Natural killer cell (primary cell): ENCODE measurements at regions not wholly inside any gene's neighbourhood (a gene's known extent, or its start where the extent isn't known, plus 50 kb on each side); places are given as distances from the start of the nearest gene placed in this dataset.

Source experiments
- ATAC-seq, 3 donors: fragments of 150-1000 bp in 2 of 3; fragments of 200-7000 bp in 1 of 3; cut with Tn5 transposase; 1 replicate in 1 of 3; 2 replicates in 2 of 3; pipeline ENCODE4 v1.10.0; 2021; ENCODE audit warnings: mild to moderate bottlenecking in 2 of 3, moderate library complexity in 2 of 3
- DNase-seq, 2 donors: peaks; one replicate each; pipeline versions ENCODE4 v3.0.0 to v3.0.0-alpha.2; 2013 to 2021; ENCODE audit warnings: mixed read lengths in 1 of 2
- H3K27ac ChIP-seq: one replicate; pipeline ENCODE4 v1.5.1; 2013; ENCODE audit warnings: mild to moderate bottlenecking, low read length
- H3K27me3 ChIP-seq: one replicate; pipeline ENCODE4 v1.6.1; 2013; ENCODE audit warnings: low read length; ENCODE audit not compliant: control insufficient read depth, insufficient read depth
- H3K36me3 ChIP-seq: one replicate; pipeline ENCODE4 v1.6.1; 2013; ENCODE audit warnings: low read length; ENCODE audit not compliant: control insufficient read depth, insufficient read depth
- H3K4me1 ChIP-seq: one replicate; pipeline ENCODE4 v1.6.1; 2013; ENCODE audit warnings: low read length; ENCODE audit not compliant: control insufficient read depth, insufficient read depth
- H3K4me3 ChIP-seq: one replicate; pipeline ENCODE4 v1.5.1; 2013; ENCODE audit warnings: low read length
- H3K9me3 ChIP-seq: one replicate; pipeline ENCODE4 v1.6.1; 2013; ENCODE audit warnings: low read length; ENCODE audit not compliant: control insufficient read depth, insufficient read depth
- H3K27ac Mint-ChIP-seq, 2 donors: one replicate each; pipeline ENCODE4 v1.8.0; 2022; ENCODE audit warnings: mild to moderate bottlenecking in 2 of 2, mixed read lengths in 2 of 2, moderate library complexity in 1 of 2
- H3K27me3 Mint-ChIP-seq, 2 donors: one replicate each; pipeline ENCODE4 v1.8.0; 2022; ENCODE audit warnings: low read depth in 2 of 2, mixed read lengths in 2 of 2
- H3K36me3 Mint-ChIP-seq: one replicate; pipeline ENCODE4 v1.8.0; 2022; ENCODE audit warnings: mixed read lengths
- H3K4me1 Mint-ChIP-seq, 2 donors: one replicate each; pipeline ENCODE4 v1.8.0; 2022; ENCODE audit warnings: mixed read lengths in 2 of 2
- H3K4me3 Mint-ChIP-seq: one replicate; pipeline ENCODE4 v1.8.0; 2022; ENCODE audit warnings: mild to moderate bottlenecking, moderate library complexity, mixed read lengths
- H3K9me3 Mint-ChIP-seq, 2 donors: one replicate each; pipeline ENCODE4 v1.8.0; 2022; ENCODE audit warnings: mixed read lengths in 2 of 2
- WGBS: methylation state at CpG from one replicate; pipeline ENCODE4 v1.1.7; 2013; ENCODE audit warnings: missing lambda C conversion rate; ENCODE audit not compliant: insufficient coverage; 5-methylcytosine and 5-hydroxymethylcytosine counted together
- intact Hi-C: fragments of 100-400 bp; cut with micrococcal nuclease; formaldehyde crosslinking; loops from one replicate; pipeline ENCODE4 v1.14.2; 2022
- TF ChIP-seq, protein P1 (sequence below): fragments of 200-600 bp; IDR thresholded peaks from one replicate; pipeline ENCODE4 v1.8.0; 2022; ENCODE audit warnings: antibody characterized with exemption

DNA sequence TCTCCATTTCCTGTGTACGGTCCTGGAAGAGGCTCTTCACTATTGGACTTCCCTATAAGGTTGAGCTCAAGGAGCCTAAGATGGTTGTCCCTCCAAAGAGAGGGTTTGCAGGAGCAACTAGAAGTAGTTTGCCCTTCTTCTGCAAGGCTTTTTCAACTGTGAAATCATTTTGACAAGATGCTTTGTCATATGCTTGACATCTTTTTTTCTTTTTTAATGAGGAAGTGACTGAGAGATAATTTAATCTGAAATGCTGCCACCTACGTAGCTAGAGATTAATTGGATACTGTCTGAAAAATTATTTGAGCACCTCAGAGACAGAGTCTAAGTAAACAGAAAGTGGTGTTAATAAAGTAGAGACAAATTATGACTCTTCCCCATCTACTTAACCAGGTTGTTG is 97.0 kb downstream of the CHRM3 start:
- H3K9me3 Mint-ChIP-seq: peaks cover 5 to 6% of the 10 kb centered on the region in 2 donors
- ATAC-seq (no peak), DNase-seq (no peak)
- no peak overlapping the region for H3K4me3 ChIP-seq
- H3K36me3 ChIP-seq: no peaks in the 10 kb centered on the region
- H3K27me3 Mint-ChIP-seq: peaks cover 0 to 5% of the 10 kb centered on the region in 2 donors
- peaks cover 7% of the 10 kb centered on the region for H3K9me3 ChIP-seq
- 32% methylated on average over 2 of the region's 2 CpGs for whole genome bisulfite sequencing
- no peak overlapping the region for H3K4me3 Mint-ChIP-seq
- H3K27me3 ChIP-seq: no peaks in the 10 kb centered on the region
- intact Hi-C loops: no loop called here
- H3K27ac Mint-ChIP-seq: no peak overlapping the region
- H3K27ac ChIP-seq: no peak overlapping the region
- no peaks in the 10 kb centered on the region for H3K4me1 Mint-ChIP-seq
- H3K4me1 ChIP-seq: no peaks in the 10 kb centered on the region
- TF ChIP-seq, protein P1, sequence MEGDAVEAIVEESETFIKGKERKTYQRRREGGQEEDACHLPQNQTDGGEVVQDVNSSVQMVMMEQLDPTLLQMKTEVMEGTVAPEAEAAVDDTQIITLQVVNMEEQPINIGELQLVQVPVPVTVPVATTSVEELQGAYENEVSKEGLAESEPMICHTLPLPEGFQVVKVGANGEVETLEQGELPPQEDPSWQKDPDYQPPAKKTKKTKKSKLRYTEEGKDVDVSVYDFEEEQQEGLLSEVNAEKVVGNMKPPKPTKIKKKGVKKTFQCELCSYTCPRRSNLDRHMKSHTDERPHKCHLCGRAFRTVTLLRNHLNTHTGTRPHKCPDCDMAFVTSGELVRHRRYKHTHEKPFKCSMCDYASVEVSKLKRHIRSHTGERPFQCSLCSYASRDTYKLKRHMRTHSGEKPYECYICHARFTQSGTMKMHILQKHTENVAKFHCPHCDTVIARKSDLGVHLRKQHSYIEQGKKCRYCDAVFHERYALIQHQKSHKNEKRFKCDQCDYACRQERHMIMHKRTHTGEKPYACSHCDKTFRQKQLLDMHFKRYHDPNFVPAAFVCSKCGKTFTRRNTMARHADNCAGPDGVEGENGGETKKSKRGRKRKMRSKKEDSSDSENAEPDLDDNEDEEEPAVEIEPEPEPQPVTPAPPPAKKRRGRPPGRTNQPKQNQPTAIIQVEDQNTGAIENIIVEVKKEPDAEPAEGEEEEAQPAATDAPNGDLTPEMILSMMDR: no peak
- H3K36me3 Mint-ChIP-seq: peaks cover 11% of the 10 kb centered on the region

DNA sequence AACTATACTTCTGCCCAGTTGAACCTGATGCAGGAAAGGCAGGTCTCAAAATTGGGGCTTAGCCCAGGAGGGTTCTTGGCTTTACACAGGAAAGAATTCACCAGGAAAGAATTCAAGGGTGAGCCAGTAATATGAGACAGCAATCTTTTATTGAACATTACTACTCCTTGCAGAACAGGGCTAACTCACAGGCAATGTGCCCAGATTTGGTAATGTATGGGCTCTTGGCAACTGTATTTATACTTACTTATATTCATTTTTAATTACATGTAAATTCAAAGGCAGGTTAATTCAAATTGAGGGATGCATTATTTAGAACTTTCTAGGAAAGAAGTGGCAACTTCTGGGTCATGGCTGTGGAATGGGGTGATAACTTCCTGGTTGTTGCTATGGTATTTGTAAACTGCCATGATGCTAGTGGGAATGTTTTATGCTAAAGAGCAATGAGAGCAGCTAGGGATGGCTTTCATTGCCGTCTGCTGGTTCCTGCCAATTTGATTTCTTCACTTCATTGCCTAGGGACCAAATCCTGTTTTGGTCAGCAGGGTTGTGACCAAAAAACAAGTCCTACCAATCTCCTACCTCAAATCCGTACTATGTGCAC is 107.5 kb downstream of the CHRM3 start:
- no peak overlapping the region for H3K27ac Mint-ChIP-seq
- ATAC-seq (no peak), DNase-seq (no peak)
- H3K4me3 Mint-ChIP-seq: no peak overlapping the region
- H3K36me3 ChIP-seq: no peaks in the 10 kb centered on the region
- no peaks in the 10 kb centered on the region for H3K36me3 Mint-ChIP-seq
- intact Hi-C loops: no loop called here
- H3K4me3 ChIP-seq: no peak overlapping the region
- H3K27me3 Mint-ChIP-seq: peaks cover 3% of the 10 kb centered on the region in 2 donors
- TF ChIP-seq, protein P1: no peak
- no peaks in the 10 kb centered on the region for H3K4me1 Mint-ChIP-seq
- no peak overlapping the region for H3K27ac ChIP-seq
- no peaks in the 10 kb centered on the region for H3K27me3 ChIP-seq
- WGBS: 78% methylated on average over 1 of the region's 2 CpGs
- H3K9me3 ChIP-seq: no peaks in the 10 kb centered on the region
- H3K4me1 ChIP-seq: no peaks in the 10 kb centered on the region
- H3K9me3 Mint-ChIP-seq: no peaks in the 10 kb centered on the region

DNA sequence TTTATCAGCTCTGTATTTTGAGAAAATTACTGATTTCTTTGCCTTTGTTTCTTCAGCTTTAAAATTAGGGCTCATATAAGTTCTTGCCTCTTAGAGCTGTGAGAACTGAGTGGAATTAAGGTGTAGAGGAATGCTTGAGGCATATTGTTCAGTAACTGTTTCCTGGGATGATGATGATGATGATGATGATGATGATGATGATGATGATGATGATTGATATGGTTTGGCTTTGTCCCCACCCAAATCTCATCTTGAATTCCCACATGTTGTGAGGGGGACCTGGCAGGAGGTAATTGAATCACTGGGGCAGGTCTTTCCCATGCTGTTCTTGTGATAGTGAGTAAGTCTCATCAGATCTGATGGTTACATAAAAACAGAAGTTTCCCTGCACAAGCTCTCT is 118.7 kb downstream of the CHRM3 start:
- Histone ChIP-seq H3K4me1 (no peaks in the 10 kb centered on the region), H3K36me3 (no peaks in the 10 kb centered on the region), H3K9me3 (peaks cover 5% of the 10 kb centered on the region), H3K27ac (no peak overlapping the region), H3K27me3 (no peaks in the 10 kb centered on the region), H3K4me3 (no peak overlapping the region)
- DNase-seq (no peak), ATAC-seq (no peak)
- H3K9me3 Mint-ChIP-seq: peaks cover 8 to 10% of the 10 kb centered on the region in 2 donors
- intact Hi-C loops: no loop called here
- TF ChIP-seq, protein P1: no peak
- H3K4me1 Mint-ChIP-seq: no peaks in the 10 kb centered on the region
- H3K27me3 Mint-ChIP-seq: no peaks in the 10 kb centered on the region
- peaks cover 11% of the 10 kb centered on the region for H3K36me3 Mint-ChIP-seq
- no peak overlapping the region for H3K4me3 Mint-ChIP-seq
- no peak overlapping the region for H3K27ac Mint-ChIP-seq

DNA sequence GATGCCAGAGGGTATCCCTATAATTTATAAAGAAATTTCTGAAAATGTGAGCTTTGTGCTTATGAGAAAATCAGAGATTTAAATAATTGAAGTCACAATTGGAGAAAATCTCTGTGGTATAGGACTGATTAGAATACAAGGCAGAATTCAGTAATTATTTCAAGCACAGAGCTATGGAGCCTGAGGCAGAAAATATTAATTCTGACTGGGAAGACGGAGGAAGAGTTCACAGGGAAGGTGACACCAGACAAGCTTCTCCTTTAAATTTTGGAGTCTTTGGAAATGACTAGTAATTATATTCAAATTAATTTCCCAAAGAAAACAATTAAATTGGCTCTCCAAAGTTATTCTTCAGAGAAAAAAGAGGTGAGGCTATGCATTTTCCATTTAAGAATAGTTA is 121.5 kb downstream of the CHRM3 start:
- intact Hi-C loops: no loop called here
- 91% methylated on average over 1 of the region's 1 CpG for WGBS

More for the DNA sequence above, 121.5 kb downstream of the CHRM3 start:
- Mint-ChIP-seq H3K36me3 (peaks cover 11% of the 10 kb centered on the region), H3K4me3 (no peak overlapping the region), H3K27ac (no peak overlapping the region), H3K27me3 (no peaks in the 10 kb centered on the region), H3K9me3 (peaks cover 7 to 8% of the 10 kb centered on the region in 2 donors), H3K4me1 (no peaks in the 10 kb centered on the region)
- peaks cover 5% of the 10 kb centered on the region for H3K9me3 ChIP-seq
- no peak overlapping the region for H3K4me3 ChIP-seq
- H3K36me3 ChIP-seq: no peaks in the 10 kb centered on the region
- no peak overlapping the region for H3K27ac ChIP-seq
- H3K27me3 ChIP-seq: no peaks in the 10 kb centered on the region
- no peaks in the 10 kb centered on the region for H3K4me1 ChIP-seq
- ATAC-seq (no peak), DNase-seq (no peak)
- TF ChIP-seq, protein P1: no peak
